Lower lobe of right lung (tissue), 2 donors: ENCODE measurements at regions not wholly inside any gene's neighbourhood (a gene's known extent, or its start where the extent isn't known, plus 50 kb on each side); places are given as distances from the start of the nearest gene placed in this dataset.
"Not testable (repeated sequence)": the region's sequence is repeated elsewhere in the genome, so short reads cannot be mapped to it uniquely, and the experiment has no call there.

Experiments
- ATAC-seq, 2 donors: fragments of 200-7000 bp; cut with Tn5 transposase; one replicate each; pipeline ENCODE4 v1.9.1; 2020 to 2022; ENCODE audit warnings: mild to moderate bottlenecking in 2 of 2, moderate library complexity in 2 of 2
- DNase-seq: peaks from one replicate; pipeline ENCODE4 v3.0.0-alpha.2; 2020
- H3K27ac ChIP-seq: fragments of 200-600 bp; one replicate; pipeline ENCODE4 v1.8.0; 2022
- H3K27me3 ChIP-seq: fragments of 200-600 bp; one replicate; pipeline ENCODE4 v1.8.0; 2022; ENCODE audit warnings: low read depth
- H3K36me3 ChIP-seq: fragments of 200-600 bp; one replicate; pipeline ENCODE4 v1.8.0; 2022; ENCODE audit warnings: mild to moderate bottlenecking
- H3K4me1 ChIP-seq: fragments of 200-600 bp; one replicate; pipeline ENCODE4 v1.8.0; 2022
- H3K4me3 ChIP-seq: fragments of 200-600 bp; one replicate; pipeline ENCODE4 v1.8.0; 2022; ENCODE audit warnings: mild to moderate bottlenecking
- H3K9me3 ChIP-seq: fragments of 200-600 bp; one replicate; pipeline ENCODE4 v1.8.0; 2022
- CTCF ChIP-seq: fragments of 200-600 bp; IDR thresholded peaks from one replicate; pipeline ENCODE4 v1.8.0; 2022; ENCODE audit warnings: antibody characterized with exemption, mild to moderate bottlenecking
- intact Hi-C: fragments of 100-400 bp; cut with DNase I; formaldehyde crosslinking; loops from one replicate; pipeline ENCODE4 v1.11.0; 2022
- donor health status: DM: no; HTN: yes; CAD: no; lungs with severe emphysema.

- DNase-seq, result no peak
- intact Hi-C loops, result no loop called here
- no peak overlapping the region for H3K4me3 ChIP-seq
- no peaks in the 10 kb centered on the region for H3K36me3 ChIP-seq
- no peak overlapping the region for H3K27ac ChIP-seq
- TF ChIP-seq CTCF, result no peak
- no peak for ATAC-seq
- no peaks in the 10 kb centered on the region for H3K4me1 ChIP-seq
- no peaks in the 10 kb centered on the region for H3K9me3 ChIP-seq
- H3K27me3 ChIP-seq, result no peaks in the 10 kb centered on the region
These were observed 463.4 kb upstream of the NDN start for GRCh38 chr15:24150542-24150941.

- not testable (repeated sequence) for ATAC-seq, H3K36me3 ChIP-seq
These were observed 471.2 kb upstream of the NDN start for GRCh38 chr15:24158306-24158705.

GRCh38 chr15:24165512-24165911 lies 478.4 kb upstream of the NDN start:
- ATAC-seq, H3K27me3 ChIP-seq, H3K36me3 ChIP-seq, DNase-seq, H3K4me1 ChIP-seq, intact Hi-C loops, H3K9me3 ChIP-seq, H3K4me3 ChIP-seq, H3K27ac ChIP-seq: not testable (repeated sequence)

More at GRCh38 chr15:24158306-24158705, 471.2 kb upstream of the NDN start:
- H3K4me3 ChIP-seq, H3K27me3 ChIP-seq, H3K9me3 ChIP-seq, H3K27ac ChIP-seq, intact Hi-C loops, DNase-seq, H3K4me1 ChIP-seq: not testable (repeated sequence)

- ATAC-seq, result not testable (repeated sequence)
These were observed 473.3 kb upstream of the NPAP1 start for GRCh38 chr15:24202297-24202696.

GRCh38 chr15:24211742-24212476 lies 463.7 kb upstream of the NPAP1 start:
- ATAC-seq, H3K4me3 ChIP-seq, H3K36me3 ChIP-seq, H3K27ac ChIP-seq, H3K9me3 ChIP-seq, H3K4me1 ChIP-seq, DNase-seq, H3K27me3 ChIP-seq, intact Hi-C loops: not testable (repeated sequence)

More at GRCh38 chr15:24202297-24202696, 473.3 kb upstream of the NPAP1 start:
- intact Hi-C loops, H3K27me3 ChIP-seq, H3K9me3 ChIP-seq, H3K4me1 ChIP-seq, H3K36me3 ChIP-seq, H3K27ac ChIP-seq, H3K4me3 ChIP-seq, DNase-seq: not testable (repeated sequence)

- no peaks in the 10 kb centered on the region for H3K36me3 ChIP-seq
- no peak for TF ChIP-seq CTCF
- intact Hi-C loops, result no loop called here
- H3K27me3 ChIP-seq, result no peaks in the 10 kb centered on the region
- H3K27ac ChIP-seq, result no peak overlapping the region
- no peaks in the 10 kb centered on the region for H3K9me3 ChIP-seq
- ATAC-seq, result no peak
- DNase-seq, result no peak
- no peaks in the 10 kb centered on the region for H3K4me1 ChIP-seq
- H3K4me3 ChIP-seq, result no peak overlapping the region
These were observed 451.8 kb upstream of the NPAP1 start for GRCh38 chr15:24223739-24224138.

- DNase-seq, result no peak
- H3K4me3 ChIP-seq, result no peak overlapping the region
- no peaks in the 10 kb centered on the region for H3K4me1 ChIP-seq
- H3K27me3 ChIP-seq, result no peaks in the 10 kb centered on the region
- TF ChIP-seq CTCF, result no peak
- no peak for ATAC-seq
- H3K27ac ChIP-seq, result no peak overlapping the region
- no peaks in the 10 kb centered on the region for H3K9me3 ChIP-seq
- H3K36me3 ChIP-seq, result no peaks in the 10 kb centered on the region
- intact Hi-C loops, result no loop called here
These were observed 451.4 kb upstream of the NPAP1 start for GRCh38 chr15:24224161-24224560.

GRCh38 chr15:24228922-24229321 lies 446.7 kb upstream of the NPAP1 start:
- H3K36me3 ChIP-seq, H3K27me3 ChIP-seq, intact Hi-C loops, H3K4me3 ChIP-seq, H3K9me3 ChIP-seq, DNase-seq, H3K27ac ChIP-seq, H3K4me1 ChIP-seq, ATAC-seq: not testable (repeated sequence)

- not testable (repeated sequence) for H3K27ac ChIP-seq
These were observed 442.4 kb upstream of the NPAP1 start for GRCh38 chr15:24233134-24233533.

GRCh38 chr15:24240580-24240979 lies 435.0 kb upstream of the NPAP1 start:
- ATAC-seq, H3K4me1 ChIP-seq, H3K27ac ChIP-seq, H3K9me3 ChIP-seq, H3K36me3 ChIP-seq, DNase-seq, H3K4me3 ChIP-seq, H3K27me3 ChIP-seq, intact Hi-C loops: not testable (repeated sequence)

More at GRCh38 chr15:24233134-24233533, 442.4 kb upstream of the NPAP1 start:
- H3K27me3 ChIP-seq, H3K4me1 ChIP-seq, H3K9me3 ChIP-seq, H3K36me3 ChIP-seq, DNase-seq, intact Hi-C loops, H3K4me3 ChIP-seq, ATAC-seq: not testable (repeated sequence)

GRCh38 chr15:24259106-24259505 lies 416.5 kb upstream of the NPAP1 start:
- H3K36me3 ChIP-seq, intact Hi-C loops, H3K27me3 ChIP-seq, H3K27ac ChIP-seq, ATAC-seq, H3K9me3 ChIP-seq, H3K4me1 ChIP-seq, DNase-seq, H3K4me3 ChIP-seq: not testable (repeated sequence)
